ENCODE measurements at regions not wholly inside any gene's neighbourhood (a gene's known extent, or its start where the extent isn't known, plus 50 kb on each side); places are given as distances from the start of the nearest gene placed in this dataset.
"Not testable (repeated sequence)": the region's sequence is repeated elsewhere in the genome, so short reads cannot be mapped to it uniquely, and the experiment has no call there.

- ATAC-seq, result peak; percentile 52
Measured at GRCh38 chr7:159335181-159335926, 190.7 kb upstream of the VIPR2 start.

- ATAC-seq, result not testable (repeated sequence)
Measured at GRCh38 chr7:159332854-159333479, 188.3 kb upstream of the VIPR2 start.

GRCh38 chr7:159331462-159331861, 186.8 kb upstream of the VIPR2 start:
- no peak for ATAC-seq

GRCh38 chr7:159329818-159330378, 185.2 kb upstream of the VIPR2 start:
- no peak for ATAC-seq

GRCh38 chr7:159328096-159328495, 183.4 kb upstream of the VIPR2 start:
- ATAC-seq, result no peak

GRCh38 chr7:159323359-159323758, 178.7 kb upstream of the VIPR2 start:
- ATAC-seq, result no peak

GRCh38 chr7:159321278-159321677, 176.6 kb upstream of the VIPR2 start:
- ATAC-seq, result no peak

- no peak for ATAC-seq
Measured at GRCh38 chr7:159318682-159319351, 174.2 kb upstream of the VIPR2 start.

GRCh38 chr7:159317294-159317693, 172.6 kb upstream of the VIPR2 start:
- no peak for ATAC-seq

- ATAC-seq, result no peak
Measured at GRCh38 chr7:159311172-159311494, 166.5 kb upstream of the VIPR2 start.

- no peak for ATAC-seq
Measured at GRCh38 chr7:159310457-159311171, 165.9 kb upstream of the VIPR2 start.

GRCh38 chr7:159309214-159309613, 164.5 kb upstream of the VIPR2 start:
- not testable (repeated sequence) for ATAC-seq

GRCh38 chr7:159306012-159306411, 161.3 kb upstream of the VIPR2 start:
- no peak for ATAC-seq

- not testable (repeated sequence) for ATAC-seq
Measured at GRCh38 chr7:159305185-159305584, 160.5 kb upstream of the VIPR2 start.

GRCh38 chr7:159303510-159303909, 158.8 kb upstream of the VIPR2 start:
- not testable (repeated sequence) for ATAC-seq

GRCh38 chr7:159296093-159296681, 151.5 kb upstream of the VIPR2 start:
- no peak for ATAC-seq

- not testable (repeated sequence) for ATAC-seq
Measured at GRCh38 chr7:159286487-159286886, 141.8 kb upstream of the VIPR2 start.

- no peak for ATAC-seq
Measured at GRCh38 chr7:159281573-159281972, 136.9 kb upstream of the VIPR2 start.

GRCh38 chr7:159280008-159280407, 135.3 kb upstream of the VIPR2 start:
- ATAC-seq, result no peak

- ATAC-seq, result no peak
Measured at GRCh38 chr7:159272739-159273138, 128.1 kb upstream of the VIPR2 start.

GRCh38 chr7:159271781-159272180, 127.1 kb upstream of the VIPR2 start:
- no peak for ATAC-seq

- no peak for ATAC-seq
Measured at GRCh38 chr7:159269745-159270144, 125.1 kb upstream of the VIPR2 start.

- ATAC-seq, result no peak
Measured at GRCh38 chr7:159263430-159263829, 118.8 kb upstream of the VIPR2 start.
